Spleen (tissue), 7 donors: ENCODE measurements at regions not wholly inside any gene's neighbourhood (a gene's known extent, or its start where the extent isn't known, plus 50 kb on each side); places are given as distances from the start of the nearest gene placed in this dataset.

Source experiments
- CTCF ChIP-seq, 11 experiments: fragments of 200-600 bp in 7 of 11; fragments of 450-650 bp in 4 of 11; sonication (generic) in 4 of 11; IDR thresholded peaks in 8 of 11; conservative IDR thresholded peaks in 3 of 11; 1 replicate in 7 of 11; 2 replicates in 4 of 11; pipeline versions ENCODE4 v1.4.0 to v1.8.0; 2016 to 2021; ENCODE audit warnings: antibody characterized with exemption in 11 of 11, inconsistent platforms in 4 of 11, mild to moderate bottlenecking in 1 of 11
- POLR2A ChIP-seq, 3 donors: fragments of 450-650 bp; IDR thresholded peaks; one replicate each; pipeline ENCODE4 v1.5.1; 2017; ENCODE audit warnings: antibody characterized with exemption in 3 of 3, mild to moderate bottlenecking in 1 of 3
- POLR2AphosphoS5 ChIP-seq, 3 donors: sonication (generic); formaldehyde crosslinking; IDR thresholded peaks; one replicate each; pipeline ENCODE4 v1.5.1; 2017; ENCODE audit warnings: antibody characterized with exemption in 3 of 3
- donor health status: DM: no; HTN: no; CAD: no; lungs with moderate emphysema.
- donor health status: DM: no; HTN: no; CAD: no.
- donor health status: DM: no; HTN: no; CAD: no.

DNA sequence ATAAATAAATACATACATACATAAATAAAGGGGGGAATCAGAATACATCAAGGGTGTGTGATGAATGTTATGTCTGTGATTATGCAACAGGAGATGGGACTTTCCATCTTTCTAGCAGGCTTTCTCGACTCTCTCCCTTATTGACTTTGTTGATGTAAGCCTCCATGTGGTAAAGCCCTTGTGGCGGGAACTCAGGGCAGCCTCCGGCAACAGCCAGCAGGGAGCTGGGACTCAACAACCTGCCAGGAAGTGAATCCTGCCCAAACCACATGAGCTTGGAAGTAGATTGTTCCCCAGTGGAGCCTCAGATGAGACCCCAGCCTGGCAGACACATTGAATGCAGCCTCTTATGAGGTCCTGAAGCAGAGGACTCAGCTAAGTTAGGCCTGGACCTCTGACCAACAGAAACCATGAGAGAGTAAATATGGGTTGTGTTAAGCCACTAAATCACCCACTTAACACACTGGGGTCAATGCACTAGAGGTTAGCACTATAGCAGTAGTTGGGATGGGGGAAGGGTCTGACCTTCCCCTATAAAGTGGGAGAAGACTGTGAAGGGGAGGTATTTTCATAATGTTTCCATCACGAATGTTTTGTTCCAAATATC is 104.0 kb downstream of the JCAD start:
- TF ChIP-seq POLR2AphosphoS5 (IDR thresholded peaks at IDR 0.05): no peak
- TF ChIP-seq CTCF (IDR thresholded peaks at IDR 0.05 in 8 of 11, conservative IDR thresholded peaks at IDR 0.05 in 3 of 11): no peak
- no peak for TF ChIP-seq POLR2A (IDR thresholded peaks at IDR 0.05)
